ENCODE measurements at regions not wholly inside any gene's neighbourhood (a gene's known extent, or its start where the extent isn't known, plus 50 kb on each side); places are given as distances from the start of the nearest gene placed in this dataset.

GRCh38 chr13:33730619-33731018, 87.3 kb upstream of the RFC3 start:
- ChIA-PET POLR2A (ENCODE audit: low non-redundant PET) (no interaction called here), CTCF (no interaction called here)
- no TSS peak for BruUV-seq (replicated peaks)
- TF ChIP-seq CTCF (conservative IDR thresholded peaks at IDR 0.05; ENCODE audit: low read depth, low read length) (no peak), EZH2 (IDR thresholded peaks at IDR 0.05; ENCODE audit: borderline replicate concordance, low read depth, low read length, poor library complexity, severe bottlenecking) (no peak)
- Histone ChIP-seq H3K36me3 (ENCODE audit: insufficient read depth, low read length, poor library complexity, severe bottlenecking) (no peaks in the 10 kb centered on the region), H3K4me1 (ENCODE audit: insufficient read depth, low read length, poor library complexity, severe bottlenecking) (no peaks in the 10 kb centered on the region), H3K4me3 (ENCODE audit: low read depth, low read length, poor library complexity, severe bottlenecking) (no peak overlapping the region), H3K27ac (ENCODE audit: low read depth, low read length, poor library complexity, severe bottlenecking) (no peak overlapping the region), H3K27me3 (replicated peaks; ENCODE audit: insufficient read depth, low read depth, low read length, poor library complexity) (no peaks in the 10 kb centered on the region), H3K9me3 (ENCODE audit: low read depth, low read length, poor library complexity, severe bottlenecking) (no peaks in the 10 kb centered on the region)
- DNase-seq (ENCODE audit: low spot score) = no peak
- intact Hi-C loops (cut with micrococcal nuclease; ENCODE audit: unreplicated experiment) = no loop called here

- Histone ChIP-seq H3K27me3 (replicated peaks; ENCODE audit: insufficient read depth, low read depth, low read length, poor library complexity) (no peaks in the 10 kb centered on the region), H3K9me3 (ENCODE audit: low read depth, low read length, poor library complexity, severe bottlenecking) (no peaks in the 10 kb centered on the region), H3K27ac (ENCODE audit: low read depth, low read length, poor library complexity, severe bottlenecking) (no peak overlapping the region), H3K36me3 (ENCODE audit: insufficient read depth, low read length, poor library complexity, severe bottlenecking) (no peaks in the 10 kb centered on the region), H3K4me3 (ENCODE audit: low read depth, low read length, poor library complexity, severe bottlenecking) (no peak overlapping the region), H3K4me1 (ENCODE audit: insufficient read depth, low read length, poor library complexity, severe bottlenecking) (no peaks in the 10 kb centered on the region)
- DNase-seq (ENCODE audit: low spot score) = no peak
- intact Hi-C loops (cut with micrococcal nuclease; ENCODE audit: unreplicated experiment) = no loop called here
- TF ChIP-seq CTCF (conservative IDR thresholded peaks at IDR 0.05; ENCODE audit: low read depth, low read length) = no peak
- no peak for TF ChIP-seq EZH2 (IDR thresholded peaks at IDR 0.05; ENCODE audit: borderline replicate concordance, low read depth, low read length, poor library complexity, severe bottlenecking)
- ChIA-PET POLR2A (ENCODE audit: low non-redundant PET) (no interaction called here), CTCF (no interaction called here)
- no TSS peak for BruUV-seq (replicated peaks)
Observed at GRCh38 chr13:33735276-33735675, 82.7 kb upstream of the RFC3 start.

- BruUV-seq (replicated peaks) = no TSS peak
- Histone ChIP-seq H3K4me3 (ENCODE audit: low read depth, low read length, poor library complexity, severe bottlenecking) (no peak overlapping the region), H3K27me3 (replicated peaks; ENCODE audit: insufficient read depth, low read depth, low read length, poor library complexity) (no peaks in the 10 kb centered on the region), H3K27ac (ENCODE audit: low read depth, low read length, poor library complexity, severe bottlenecking) (no peak overlapping the region), H3K36me3 (ENCODE audit: insufficient read depth, low read length, poor library complexity, severe bottlenecking) (no peaks in the 10 kb centered on the region), H3K4me1 (ENCODE audit: insufficient read depth, low read length, poor library complexity, severe bottlenecking) (no peaks in the 10 kb centered on the region), H3K9me3 (ENCODE audit: low read depth, low read length, poor library complexity, severe bottlenecking) (no peaks in the 10 kb centered on the region)
- ChIA-PET CTCF (no interaction called here), POLR2A (ENCODE audit: low non-redundant PET) (no interaction called here)
- TF ChIP-seq EZH2 (IDR thresholded peaks at IDR 0.05; ENCODE audit: borderline replicate concordance, low read depth, low read length, poor library complexity, severe bottlenecking) (no peak), CTCF (conservative IDR thresholded peaks at IDR 0.05; ENCODE audit: low read depth, low read length) (no peak)
- intact Hi-C loops (cut with micrococcal nuclease; ENCODE audit: unreplicated experiment) = no loop called here
- no peak for DNase-seq (ENCODE audit: low spot score)
Observed at GRCh38 chr13:33739254-33739653, 78.7 kb upstream of the RFC3 start.
